ENCODE measurements at regions not wholly inside any gene's neighbourhood (a gene's known extent, or its start where the extent isn't known, plus 50 kb on each side); places are given as distances from the start of the nearest gene placed in this dataset.

- TF ChIP-seq POLR2AphosphoS5 (IDR thresholded peaks at IDR 0.05) (no peak), POLR2A (IDR thresholded peaks at IDR 0.05) (no peak)
Observed at GRCh38 chr2:23200068-23200786, 184.8 kb upstream of the KLHL29 start.
